HT1080 (cell line): ENCODE measurements at regions not wholly inside any gene's neighbourhood (a gene's known extent, or its start where the extent isn't known, plus 50 kb on each side); places are given as distances from the start of the nearest gene placed in this dataset.
"Not testable (repeated sequence)": the region's sequence is repeated elsewhere in the genome, so short reads cannot be mapped to it uniquely, and the experiment has no call there.

Source experiments
- DNase-seq: peaks from one replicate; pipeline ENCODE4 v3.0.0-alpha.2; 2015; ENCODE audit warnings: low read depth

- DNase-seq: peak; percentile 18
These were observed 1300.1 kb upstream of the ACVR2A start for GRCh38 chr2:146544701-146545100.

- no peak for DNase-seq
These were observed 1302.9 kb upstream of the ACVR2A start for GRCh38 chr2:146541896-146542295.

GRCh38 chr2:146540271-146540932 lies 1304.4 kb upstream of the ACVR2A start:
- no peak for DNase-seq

GRCh38 chr2:146539739-146540138 lies 1305.1 kb upstream of the ACVR2A start:
- DNase-seq: not testable (repeated sequence)

GRCh38 chr2:146537477-146537876 lies 1307.4 kb upstream of the ACVR2A start:
- DNase-seq: no peak

GRCh38 chr2:146532509-146533147 lies 1312.2 kb upstream of the ACVR2A start:
- DNase-seq: no peak

GRCh38 chr2:146532009-146532408 lies 1312.8 kb upstream of the ACVR2A start:
- no peak for DNase-seq

GRCh38 chr2:146530886-146531285 lies 1313.9 kb upstream of the ACVR2A start:
- no peak for DNase-seq

GRCh38 chr2:146527166-146527565 lies 1317.7 kb upstream of the ACVR2A start:
- DNase-seq: no peak

- DNase-seq: no peak
These were observed 1321.6 kb upstream of the ACVR2A start for GRCh38 chr2:146523196-146523595.

- DNase-seq: no peak
These were observed 1338.0 kb upstream of the ACVR2A start for GRCh38 chr2:146506851-146507250.

GRCh38 chr2:146503366-146503765 lies 1341.5 kb upstream of the ACVR2A start:
- DNase-seq: no peak

- DNase-seq: no peak
These were observed 1348.6 kb upstream of the ACVR2A start for GRCh38 chr2:146496248-146496647.

- peak; percentile 43 for DNase-seq
These were observed 1355.4 kb upstream of the ACVR2A start for GRCh38 chr2:146489386-146489785.

- DNase-seq: peak; percentile 65
These were observed 1363.2 kb upstream of the ACVR2A start for GRCh38 chr2:146481629-146482028.

GRCh38 chr2:146477383-146477782 lies 1367.4 kb upstream of the ACVR2A start:
- no peak for DNase-seq

GRCh38 chr2:146468578-146468977 lies 1376.3 kb upstream of the ACVR2A start:
- DNase-seq: no peak

GRCh38 chr2:146467425-146467824 lies 1377.4 kb upstream of the ACVR2A start:
- no peak for DNase-seq

GRCh38 chr2:146465460-146465859 lies 1379.4 kb upstream of the ACVR2A start:
- DNase-seq: no peak

GRCh38 chr2:146461068-146461467 lies 1383.8 kb upstream of the ACVR2A start:
- no peak for DNase-seq

GRCh38 chr2:146458585-146458984 lies 1386.2 kb upstream of the ACVR2A start:
- DNase-seq: no peak

GRCh38 chr2:146457221-146457620 lies 1387.6 kb upstream of the ACVR2A start:
- no peak for DNase-seq

- no peak for DNase-seq
These were observed 1389.5 kb upstream of the ACVR2A start for GRCh38 chr2:146455325-146455724.
